IPS-20b (cell line): ENCODE measurements at regions not wholly inside any gene's neighbourhood (a gene's known extent, or its start where the extent isn't known, plus 50 kb on each side); places are given as distances from the start of the nearest gene placed in this dataset.
A peak's percentile ranks its signal among the peaks of the same experiment; 100 is the strongest.

ENCODE experiments used
- H3K27ac ChIP-seq: one replicate; pipeline ENCODE4 v1.5.1; 2013; ENCODE audit warnings: low read length
- H3K27me3 ChIP-seq: 2 replicates; pipeline ENCODE4 v1.6.1; 2013; ENCODE audit warnings: mild to moderate bottlenecking, low read length, inconsistent platforms; ENCODE audit not compliant: insufficient read depth
- H3K36me3 ChIP-seq: 2 replicates; pipeline ENCODE4 v1.6.1; 2013; ENCODE audit warnings: low read depth, mild to moderate bottlenecking, inconsistent platforms, low read length, moderate library complexity; ENCODE audit not compliant: insufficient read depth
- H3K4me1 ChIP-seq: 2 replicates; pipeline ENCODE4 v1.6.1; 2013; ENCODE audit warnings: mild to moderate bottlenecking, control low read depth, inconsistent platforms, low read length, moderate library complexity; ENCODE audit not compliant: insufficient read depth
- H3K4me3 ChIP-seq: 2 replicates; pipeline ENCODE4 v1.5.1; 2013; ENCODE audit warnings: mild to moderate bottlenecking, low read length, inconsistent platforms
- H3K9ac ChIP-seq: 2 replicates; pipeline ENCODE4 v1.6.1; 2013; ENCODE audit warnings: low read depth, mild to moderate bottlenecking, inconsistent platforms, low read length, moderate library complexity
- H3K9me3 ChIP-seq: 2 replicates; pipeline ENCODE4 v1.6.1; 2013; ENCODE audit warnings: mild to moderate bottlenecking, low read depth, low read length, inconsistent platforms; ENCODE audit not compliant: insufficient read depth

DNA sequence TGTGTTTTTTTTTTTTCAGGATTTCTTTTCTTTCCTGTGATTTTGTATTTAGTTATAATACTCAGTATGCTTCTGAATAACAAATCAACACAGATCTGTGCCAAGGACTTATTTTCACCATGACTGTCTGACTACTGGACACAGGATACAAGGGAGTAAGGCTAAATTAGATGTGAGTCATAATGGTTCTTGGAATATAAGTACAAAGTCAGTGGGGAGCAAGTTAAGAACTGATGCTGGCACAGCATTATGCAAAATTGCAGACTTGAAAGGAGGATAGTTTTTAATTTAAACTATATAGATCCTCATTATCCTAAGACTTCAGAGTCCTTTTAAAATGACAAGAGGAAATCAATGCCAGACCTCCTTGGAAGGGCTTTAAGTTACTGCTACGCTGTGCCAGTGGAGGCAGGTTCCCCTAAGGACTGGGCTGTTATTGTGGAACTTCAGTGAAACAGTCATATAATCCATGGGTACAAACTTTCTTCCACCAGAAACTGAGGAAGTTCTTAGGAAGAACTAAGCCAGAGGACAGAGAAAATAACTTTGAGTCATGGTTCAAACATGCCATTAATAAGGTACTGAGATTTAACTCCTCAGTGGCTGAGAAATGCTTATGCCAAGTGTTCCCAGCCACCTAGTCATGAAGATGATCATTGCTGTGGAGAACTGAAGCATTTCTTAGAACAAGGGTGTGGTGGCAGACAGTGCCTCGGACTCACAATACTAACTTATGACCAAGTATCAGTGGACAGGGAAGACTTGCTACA is 531.2 kb downstream of the HTR7 start:
- Histone ChIP-seq H3K27me3 (no peaks in the 10 kb centered on the region), H3K27ac (no peak overlapping the region), H3K4me3 (no peak overlapping the region), H3K4me1 (no peaks in the 10 kb centered on the region; the same call in 1 of the 2 replicates), H3K36me3 (no peaks in the 10 kb centered on the region), H3K9ac (no peak overlapping the region), H3K9me3 (no peaks in the 10 kb centered on the region)

DNA sequence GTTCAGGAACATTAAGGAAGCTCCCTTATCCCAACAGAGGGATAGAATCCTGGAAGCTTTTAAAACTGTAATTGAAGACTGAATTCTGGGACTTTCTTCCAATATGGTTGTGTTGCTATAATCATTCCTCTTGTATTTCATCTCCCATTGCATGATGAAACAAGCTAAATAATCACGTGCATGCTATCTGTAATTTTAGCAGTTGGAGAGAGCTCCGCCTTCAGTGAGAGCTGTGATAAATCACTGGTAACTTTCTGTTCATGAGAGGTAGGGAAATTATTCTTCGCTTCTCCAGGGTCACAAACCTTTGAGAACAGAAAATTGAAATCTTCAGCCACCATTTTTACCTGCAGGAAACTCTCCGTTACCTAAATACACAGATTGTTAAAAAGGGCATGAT is 530.2 kb downstream of the HTR7 start:
- H3K9ac ChIP-seq, result no peak overlapping the region
- H3K27ac ChIP-seq, result no peak overlapping the region
- no peaks in the 10 kb centered on the region for H3K36me3 ChIP-seq
- H3K27me3 ChIP-seq, result no peaks in the 10 kb centered on the region
- no peaks in the 10 kb centered on the region for H3K9me3 ChIP-seq
- H3K4me1 ChIP-seq, result no peaks in the 10 kb centered on the region; the same call in 1 of the 2 replicates
- no peak overlapping the region for H3K4me3 ChIP-seq

DNA sequence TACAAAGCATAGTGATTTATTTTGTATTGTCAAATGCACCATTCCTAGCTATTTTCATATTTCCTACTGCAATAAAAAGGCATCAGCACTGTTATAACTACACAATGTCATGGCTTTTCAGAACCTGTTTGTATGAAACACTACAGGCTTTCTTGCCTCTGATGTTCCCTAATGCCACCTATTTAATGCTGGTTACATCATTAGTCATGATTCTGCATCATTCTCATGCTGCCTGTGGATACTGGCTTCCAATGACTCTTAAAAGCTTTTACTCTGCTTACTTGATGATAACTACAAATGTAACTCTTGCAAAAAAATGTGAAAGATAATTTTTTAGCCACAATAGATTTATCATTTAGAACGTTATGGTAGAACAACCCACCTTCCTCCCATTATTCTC is 529.4 kb downstream of the HTR7 start:
- Histone ChIP-seq H3K9ac (no peak overlapping the region), H3K36me3 (no peaks in the 10 kb centered on the region), H3K27me3 (no peaks in the 10 kb centered on the region), H3K4me3 (no peak overlapping the region), H3K9me3 (no peaks in the 10 kb centered on the region), H3K27ac (no peak overlapping the region), H3K4me1 (no peaks in the 10 kb centered on the region; the same call in 1 of the 2 replicates)

DNA sequence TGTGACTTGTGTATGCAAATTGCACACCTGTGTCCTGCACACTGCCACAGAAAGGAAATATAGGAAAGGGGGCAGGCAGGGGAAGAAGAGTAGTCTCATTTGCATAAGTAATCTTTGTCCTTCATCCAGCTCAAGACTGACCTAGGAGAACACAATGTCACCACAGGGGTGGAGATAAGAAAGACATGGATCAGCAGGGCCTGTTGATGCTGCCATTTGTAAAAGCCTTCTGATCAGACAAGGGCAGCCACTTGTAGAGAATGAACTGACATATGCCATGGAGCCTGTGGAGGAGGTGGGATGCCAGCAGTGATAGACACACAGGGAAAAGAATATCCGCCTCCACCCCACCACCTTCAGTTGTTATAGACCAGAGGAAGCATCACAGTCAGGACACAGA is 528.9 kb downstream of the HTR7 start:
- H3K9me3 ChIP-seq, result no peaks in the 10 kb centered on the region
- no peaks in the 10 kb centered on the region for H3K36me3 ChIP-seq
- no peak overlapping the region for H3K27ac ChIP-seq
- no peaks in the 10 kb centered on the region for H3K27me3 ChIP-seq
- H3K4me1 ChIP-seq, result no peaks in the 10 kb centered on the region; the same call in 1 of the 2 replicates
- no peak overlapping the region for H3K9ac ChIP-seq
- no peak overlapping the region for H3K4me3 ChIP-seq

DNA sequence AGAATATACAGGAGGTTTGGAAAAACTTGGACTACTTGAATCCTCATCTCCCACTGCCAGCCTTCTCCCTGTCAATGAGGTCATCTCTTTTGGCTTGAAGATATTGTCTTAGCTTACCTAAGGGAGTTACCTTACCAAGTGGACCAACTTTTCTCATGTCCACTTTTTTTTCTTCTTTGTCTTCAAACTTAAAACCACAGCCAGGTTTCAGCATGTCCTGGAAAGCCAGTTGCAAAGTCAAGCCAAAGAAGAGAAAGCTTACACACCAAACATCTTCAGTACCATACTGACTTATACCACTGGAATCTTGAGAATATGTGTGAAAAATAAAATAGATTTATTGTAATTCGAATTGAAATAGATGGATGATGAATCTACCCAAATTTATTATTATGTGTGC is 520.5 kb downstream of the HTR7 start:
- Histone ChIP-seq H3K9me3 (no peaks in the 10 kb centered on the region), H3K4me3 (no peak overlapping the region), H3K27me3 (no peaks in the 10 kb centered on the region), H3K27ac (no peak overlapping the region), H3K4me1 (no peaks in the 10 kb centered on the region), H3K9ac (no peak overlapping the region), H3K36me3 (no peaks in the 10 kb centered on the region)

DNA sequence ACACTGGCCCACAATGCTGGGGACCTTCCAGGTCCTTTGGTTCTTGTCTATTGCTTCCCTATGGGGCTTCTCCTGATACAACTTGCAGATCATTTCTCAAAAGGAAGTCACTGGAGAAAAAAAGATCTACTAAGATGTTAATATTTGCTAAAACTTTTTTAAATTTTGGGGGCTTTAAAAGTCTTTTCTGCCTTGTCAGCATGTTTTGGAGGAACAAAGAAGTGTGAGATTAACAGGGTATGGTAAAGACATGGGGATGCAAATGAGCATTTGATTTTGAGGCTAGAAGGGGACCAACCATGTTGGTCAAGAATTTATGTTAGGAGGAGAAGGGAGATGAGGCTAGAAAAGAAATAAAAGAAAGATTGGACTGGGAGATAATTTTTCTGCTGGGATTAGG is 515.4 kb downstream of the HTR7 start:
- H3K27ac ChIP-seq, result no peak overlapping the region
- no peak overlapping the region for H3K4me3 ChIP-seq
- peaks cover 8% of the 10 kb centered on the region; the same call in 1 of the 2 replicates for H3K4me1 ChIP-seq
- no peaks in the 10 kb centered on the region for H3K36me3 ChIP-seq
- H3K9ac ChIP-seq, result no peak overlapping the region
- no peaks in the 10 kb centered on the region for H3K27me3 ChIP-seq
- no peaks in the 10 kb centered on the region for H3K9me3 ChIP-seq

DNA sequence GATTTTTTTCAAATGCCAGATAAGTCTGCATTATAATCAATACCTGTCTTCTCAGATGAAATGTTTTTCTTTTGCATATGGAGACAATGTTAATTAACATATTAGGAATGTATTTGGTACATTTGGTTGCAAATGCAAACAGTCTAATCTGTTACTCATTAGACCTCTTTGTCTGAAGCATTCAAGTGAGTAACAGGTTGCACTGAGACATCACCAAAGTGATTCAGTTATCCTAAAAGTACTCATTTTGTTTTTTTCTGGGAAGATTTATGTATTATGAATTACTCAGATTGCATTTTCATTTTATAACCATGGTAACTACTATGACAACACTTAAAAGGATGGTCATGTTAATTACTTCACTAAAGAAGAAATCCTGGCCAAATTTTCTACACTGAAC is 513.6 kb downstream of the HTR7 start:
- Histone ChIP-seq H3K9ac (no peak overlapping the region), H3K27ac (no peak overlapping the region), H3K4me3 (no peak overlapping the region), H3K36me3 (no peaks in the 10 kb centered on the region), H3K4me1 (peaks cover 8% of the 10 kb centered on the region; the same call in 1 of the 2 replicates), H3K9me3 (no peaks in the 10 kb centered on the region), H3K27me3 (no peaks in the 10 kb centered on the region)

DNA sequence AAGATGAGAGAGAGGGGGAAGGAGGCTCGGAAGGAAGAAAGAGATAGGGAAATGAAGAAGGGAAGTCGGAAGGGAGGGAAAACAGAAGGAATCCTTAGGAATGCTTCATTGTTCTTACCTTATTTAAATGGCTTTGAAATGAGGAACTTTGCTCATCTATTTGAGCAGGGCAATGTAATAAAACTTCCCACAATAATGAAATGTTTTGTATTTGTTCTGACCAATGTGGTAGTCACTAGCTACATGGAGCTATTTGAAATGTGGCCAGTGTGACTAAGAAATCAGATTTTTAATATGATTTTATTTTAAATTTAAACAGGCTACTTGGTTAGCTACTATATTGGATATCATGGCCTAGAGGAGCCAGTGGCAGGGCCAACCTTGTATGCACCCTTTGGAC is 510.6 kb downstream of the HTR7 start:
- no peaks in the 10 kb centered on the region for H3K36me3 ChIP-seq
- no peak overlapping the region for H3K4me3 ChIP-seq
- no peak overlapping the region for H3K27ac ChIP-seq
- H3K9ac ChIP-seq, result no peak overlapping the region
- H3K9me3 ChIP-seq, result no peaks in the 10 kb centered on the region
- no peaks in the 10 kb centered on the region for H3K27me3 ChIP-seq
- peaks cover 8% of the 10 kb centered on the region; the same call in 1 of the 2 replicates for H3K4me1 ChIP-seq

DNA sequence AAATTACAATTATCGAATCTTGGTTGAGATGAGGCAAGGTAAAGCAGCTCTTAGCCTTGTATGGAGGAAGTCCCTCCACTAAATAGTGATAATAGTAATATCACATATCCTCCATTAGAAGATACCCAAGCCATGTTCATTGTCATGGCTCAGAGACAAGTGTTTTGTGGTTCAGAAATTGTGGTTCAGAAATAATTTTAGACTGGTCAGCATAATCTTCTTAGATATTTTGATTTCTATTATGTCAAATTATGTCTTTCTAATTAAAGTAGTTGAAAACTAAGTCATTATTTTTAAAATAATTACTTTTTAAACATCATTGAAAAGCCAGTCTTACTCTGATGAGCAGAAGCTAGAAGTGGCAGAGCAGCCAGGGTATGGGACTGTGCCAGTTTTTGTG is 507.7 kb downstream of the HTR7 start:
- no peaks in the 10 kb centered on the region for H3K36me3 ChIP-seq
- no peaks in the 10 kb centered on the region for H3K27me3 ChIP-seq
- H3K27ac ChIP-seq, result no peak overlapping the region
- H3K9me3 ChIP-seq, result no peaks in the 10 kb centered on the region
- H3K4me3 ChIP-seq, result no peak overlapping the region
- H3K4me1 ChIP-seq, result peaks cover 4% of the 10 kb centered on the region; the same call in 1 of the 2 replicates
- no peak overlapping the region for H3K9ac ChIP-seq

DNA sequence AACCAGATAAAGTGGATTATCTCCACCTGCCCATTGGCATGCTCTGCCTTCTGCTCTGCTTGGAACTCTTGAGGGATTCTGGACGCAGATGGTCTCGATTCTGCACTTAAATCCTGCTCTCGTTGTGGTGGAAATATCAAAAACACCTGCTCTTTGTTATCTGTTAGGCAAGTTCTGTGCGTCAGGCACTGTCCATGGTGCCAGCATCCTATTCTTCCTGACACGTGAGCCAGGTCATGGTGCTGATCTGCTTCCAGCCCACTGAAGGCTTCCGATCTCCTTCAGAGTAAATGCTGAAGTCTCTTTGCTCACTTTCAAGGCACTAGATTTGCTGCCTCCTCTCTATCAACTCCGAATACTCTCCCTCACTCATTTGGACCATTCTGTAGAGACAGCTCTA is 505.6 kb downstream of the HTR7 start:
- H3K9me3 ChIP-seq, result no peaks in the 10 kb centered on the region
- H3K36me3 ChIP-seq, result no peaks in the 10 kb centered on the region
- no peak overlapping the region for H3K4me3 ChIP-seq
- H3K27me3 ChIP-seq, result no peaks in the 10 kb centered on the region
- H3K27ac ChIP-seq, result no peak overlapping the region
- no peaks in the 10 kb centered on the region; the same call in 1 of the 2 replicates for H3K4me1 ChIP-seq
- no peak overlapping the region for H3K9ac ChIP-seq

DNA sequence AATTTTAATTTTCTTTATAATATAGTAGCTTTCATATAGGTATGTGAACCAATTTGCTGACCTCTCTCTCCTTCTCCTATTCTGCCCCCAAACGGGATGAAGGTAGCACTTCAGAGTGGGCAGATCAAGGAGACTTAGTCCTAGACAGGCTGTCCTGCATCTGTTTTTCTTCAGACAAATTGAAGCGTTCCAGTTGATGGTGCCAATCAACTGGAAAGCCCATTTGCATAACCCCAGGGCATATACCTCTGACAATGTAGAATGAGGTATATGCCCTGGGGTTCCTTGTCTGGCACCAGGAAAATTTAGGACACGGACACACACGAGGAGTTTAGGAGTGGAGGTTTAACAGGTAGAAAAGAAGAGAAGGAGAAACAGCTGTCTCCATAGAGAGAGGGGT is 502.9 kb downstream of the HTR7 start:
- no peak overlapping the region for H3K4me3 ChIP-seq
- no peak overlapping the region for H3K9ac ChIP-seq
- no peaks in the 10 kb centered on the region for H3K4me1 ChIP-seq
- no peaks in the 10 kb centered on the region for H3K9me3 ChIP-seq
- no peaks in the 10 kb centered on the region for H3K36me3 ChIP-seq
- H3K27ac ChIP-seq, result no peak overlapping the region
- H3K27me3 ChIP-seq, result no peaks in the 10 kb centered on the region

DNA sequence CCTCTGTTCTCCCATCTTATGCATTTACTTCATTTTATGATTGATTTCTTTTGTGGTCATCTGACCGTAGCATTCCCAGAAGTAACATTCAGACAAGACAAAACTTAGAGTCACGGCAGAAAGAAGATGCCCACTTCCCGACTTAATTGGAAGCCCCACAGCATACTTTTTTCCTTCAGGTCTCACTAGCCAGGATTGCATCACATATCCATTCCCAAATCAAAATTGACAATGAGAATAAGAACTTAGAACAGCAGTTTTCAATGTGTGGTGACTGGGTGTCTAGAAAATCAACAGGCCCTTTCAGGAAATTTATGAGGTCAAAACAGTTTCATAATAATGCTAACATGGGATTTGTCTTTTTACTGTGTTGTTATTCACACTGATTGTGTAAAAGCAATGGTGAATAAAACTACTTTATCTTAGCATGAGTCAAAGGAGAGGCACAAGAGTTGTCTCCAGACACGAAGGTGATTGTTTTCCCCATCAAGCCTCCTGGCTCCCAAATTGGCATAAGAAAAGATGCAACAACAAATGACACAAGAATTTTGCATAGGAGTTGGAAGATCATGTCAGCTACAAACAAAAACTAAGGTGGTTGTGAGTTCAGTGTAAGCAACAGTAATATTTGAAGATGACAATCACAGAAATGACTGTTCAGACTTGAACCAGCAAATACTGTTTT is 493.9 kb downstream of the HTR7 start:
- H3K27ac ChIP-seq, result no peak overlapping the region
- H3K27me3 ChIP-seq, result no peaks in the 10 kb centered on the region

More for the DNA sequence above, 493.9 kb downstream of the HTR7 start:
- H3K36me3 ChIP-seq, result no peaks in the 10 kb centered on the region
- no peaks in the 10 kb centered on the region for H3K9me3 ChIP-seq
- H3K9ac ChIP-seq, result peak overlapping the region; percentile 54
- H3K4me3 ChIP-seq, result peak overlapping the region; percentile 31; the same call in 1 of the 2 replicates
- peaks cover 11% of the 10 kb centered on the region; the same call in 1 of the 2 replicates for H3K4me1 ChIP-seq
